ENCODE measurements at regions not wholly inside any gene's neighbourhood (a gene's known extent, or its start where the extent isn't known, plus 50 kb on each side); places are given as distances from the start of the nearest gene placed in this dataset.

DNA sequence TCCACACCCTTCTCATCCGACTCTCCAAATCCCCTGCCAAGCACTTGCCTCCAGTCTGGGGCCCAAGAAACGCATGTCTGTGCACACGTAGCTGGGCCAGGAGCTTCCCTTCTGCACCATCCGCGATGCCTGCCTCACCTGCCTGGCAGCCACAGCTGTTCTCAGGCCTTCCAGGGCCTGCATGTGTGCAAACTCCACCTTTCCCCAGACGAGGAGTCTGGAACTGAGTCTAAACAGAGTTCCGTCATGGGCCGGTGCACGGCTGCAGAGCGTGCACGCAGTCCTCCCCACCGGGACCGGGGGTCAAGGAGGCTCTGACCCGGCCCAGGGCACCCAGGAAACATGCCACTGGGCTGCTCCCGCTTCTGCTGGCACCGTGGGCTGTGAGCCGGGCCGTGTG, 66.8 kb upstream of the SALL3 start:
- no peak for DNase-seq (ENCODE audit: insufficient read length, low spot score)
- no peak for FAIRE-seq

DNA sequence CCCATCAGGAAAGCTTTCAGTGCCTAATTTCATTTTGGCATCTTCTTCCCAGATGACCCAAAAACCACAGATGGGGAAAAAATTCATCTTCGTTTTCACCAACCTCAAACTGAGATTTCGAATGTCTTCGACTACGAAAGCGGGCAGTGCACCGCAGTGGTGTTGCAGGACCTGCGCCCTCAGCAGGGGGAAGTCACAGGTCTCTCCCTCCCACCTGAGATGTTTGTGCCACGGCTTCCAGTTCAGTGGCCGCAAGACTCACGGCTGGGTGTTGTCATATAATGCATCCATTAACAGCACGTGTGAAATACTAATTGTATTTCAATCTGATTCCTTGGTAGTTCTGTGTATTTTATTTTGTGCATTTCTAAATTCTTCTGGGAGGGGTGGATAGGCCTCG, 66.2 kb upstream of the SALL3 start:
- FAIRE-seq: no peak
- DNase-seq (ENCODE audit: insufficient read length, low spot score): no peak

DNA sequence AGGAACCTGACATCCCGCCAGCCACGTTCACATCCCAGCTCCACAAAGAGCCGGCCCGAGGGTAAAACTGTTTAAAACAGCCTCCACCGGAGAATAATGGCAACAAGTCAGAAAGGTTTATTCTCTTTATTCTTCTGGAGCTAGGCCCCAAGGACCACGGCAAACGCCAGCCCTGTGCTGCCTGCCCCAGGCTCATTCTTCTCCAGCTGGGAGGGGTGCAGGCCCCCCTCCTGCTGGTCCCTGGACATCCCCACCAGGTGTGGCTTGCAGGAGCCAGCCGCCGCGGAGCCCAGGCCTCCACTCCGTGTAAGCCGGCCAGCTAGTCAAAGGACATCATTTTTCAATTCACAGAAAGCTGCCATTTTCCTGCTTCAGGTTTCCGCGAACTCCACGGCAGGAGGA, 65.8 kb upstream of the SALL3 start:
- FAIRE-seq (no peak), DNase-seq (ENCODE audit: insufficient read length, low spot score) (no peak)

DNA sequence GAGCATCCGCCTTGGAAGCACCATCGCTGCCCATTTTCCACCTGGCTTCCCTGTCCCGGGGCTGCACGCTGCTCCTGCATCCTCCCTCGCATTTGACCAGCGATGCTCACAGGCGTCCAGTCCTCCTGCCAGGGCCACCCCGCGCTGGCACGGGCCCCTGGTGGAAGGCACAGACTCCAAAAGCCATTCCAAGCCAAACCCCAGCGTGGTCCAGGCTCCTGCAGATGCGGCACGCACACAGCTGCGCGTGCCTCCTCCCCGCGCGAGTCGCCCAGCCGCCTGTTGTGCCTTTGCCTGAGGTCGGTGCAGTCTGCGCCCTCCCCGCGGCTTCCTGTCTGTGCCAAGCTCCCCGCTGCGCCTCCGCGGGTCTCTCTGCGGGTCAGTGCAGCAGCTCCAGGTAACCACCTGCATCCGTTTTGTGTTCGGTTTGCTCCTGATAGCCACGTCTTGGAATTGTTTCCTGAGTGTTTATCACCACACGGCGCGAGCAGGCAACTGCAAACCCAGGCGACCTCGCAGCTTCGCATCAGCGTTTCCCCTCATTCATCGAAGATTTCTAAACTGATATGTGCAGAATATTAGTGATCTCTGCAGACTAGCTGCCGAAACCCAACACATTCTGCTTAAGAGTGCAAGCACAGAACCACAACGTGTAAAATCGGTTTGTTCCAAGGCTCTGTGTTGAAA, 65.2 kb upstream of the SALL3 start:
- no peak for FAIRE-seq
- DNase-seq (ENCODE audit: insufficient read length, low spot score): no peak

DNA sequence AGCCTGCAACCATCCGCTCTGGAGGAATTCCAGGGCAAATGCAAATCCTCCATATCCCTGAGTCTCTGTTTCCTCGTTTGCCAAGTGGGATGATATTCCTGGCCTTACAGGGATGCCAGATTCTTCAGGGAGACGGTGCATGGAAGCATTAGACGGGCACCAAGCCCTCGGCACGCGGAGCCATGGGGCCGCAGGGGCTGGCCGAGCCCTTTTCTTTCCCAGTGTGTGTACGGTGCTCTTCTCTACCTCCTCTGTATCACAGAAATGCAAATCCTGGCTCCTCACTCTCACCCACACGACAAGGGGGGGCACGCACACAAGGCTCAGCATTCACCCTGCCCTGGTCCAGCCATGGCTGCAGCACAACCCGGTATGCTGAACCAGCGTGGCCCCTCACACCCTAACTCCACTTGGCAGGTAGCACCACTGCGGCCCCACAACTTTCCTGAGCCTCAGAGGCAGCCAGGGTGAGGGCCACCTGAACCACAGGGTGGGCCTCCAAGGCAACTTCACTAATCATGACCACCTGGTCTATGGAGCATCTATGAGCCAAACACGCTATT, 64.1 kb upstream of the SALL3 start:
- FAIRE-seq: no peak
- no peak for DNase-seq (ENCODE audit: insufficient read length, low spot score)

DNA sequence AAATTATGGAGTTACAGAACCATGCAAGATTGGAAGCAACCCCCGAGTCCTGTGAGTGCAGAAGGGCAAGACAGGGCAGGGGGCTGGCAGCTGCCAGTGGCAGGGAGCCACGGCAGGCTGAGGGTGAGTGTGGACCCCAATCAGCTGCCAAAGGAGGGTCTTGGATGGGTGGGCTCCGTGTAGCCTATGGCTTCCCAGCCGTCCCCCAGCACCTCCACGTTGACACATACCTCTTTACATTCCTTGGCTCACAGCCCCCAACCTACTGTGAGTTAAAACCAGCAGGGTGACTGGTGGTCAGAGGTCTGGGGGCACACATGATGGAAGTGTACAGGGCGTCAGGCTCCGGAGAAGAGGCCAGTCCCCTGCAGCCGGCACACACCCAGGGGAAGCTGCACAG, 60.9 kb upstream of the SALL3 start:
- DNase-seq (ENCODE audit: insufficient read length, low spot score): no peak
- no peak for FAIRE-seq

DNA sequence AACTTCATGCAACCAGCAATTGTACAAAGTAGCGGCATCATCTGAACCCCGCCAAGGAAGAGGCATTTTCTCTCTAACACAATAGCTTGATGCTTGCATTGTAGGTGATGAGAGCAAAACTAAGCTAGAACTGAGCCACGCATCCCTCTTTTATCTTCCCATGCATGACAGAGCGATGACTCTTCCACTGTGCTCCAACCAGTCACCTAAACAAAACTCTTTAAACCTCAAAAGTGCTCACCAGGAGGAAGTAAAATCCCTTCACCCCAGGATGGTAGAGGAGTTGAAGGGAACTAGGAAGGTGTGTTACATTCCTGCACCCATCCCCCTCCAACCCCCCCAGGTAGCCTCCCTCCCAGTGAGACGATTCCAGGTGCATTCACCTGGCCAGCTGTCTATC, 59.7 kb upstream of the SALL3 start:
- DNase-seq (ENCODE audit: insufficient read length, low spot score): no peak
- FAIRE-seq: no peak

DNA sequence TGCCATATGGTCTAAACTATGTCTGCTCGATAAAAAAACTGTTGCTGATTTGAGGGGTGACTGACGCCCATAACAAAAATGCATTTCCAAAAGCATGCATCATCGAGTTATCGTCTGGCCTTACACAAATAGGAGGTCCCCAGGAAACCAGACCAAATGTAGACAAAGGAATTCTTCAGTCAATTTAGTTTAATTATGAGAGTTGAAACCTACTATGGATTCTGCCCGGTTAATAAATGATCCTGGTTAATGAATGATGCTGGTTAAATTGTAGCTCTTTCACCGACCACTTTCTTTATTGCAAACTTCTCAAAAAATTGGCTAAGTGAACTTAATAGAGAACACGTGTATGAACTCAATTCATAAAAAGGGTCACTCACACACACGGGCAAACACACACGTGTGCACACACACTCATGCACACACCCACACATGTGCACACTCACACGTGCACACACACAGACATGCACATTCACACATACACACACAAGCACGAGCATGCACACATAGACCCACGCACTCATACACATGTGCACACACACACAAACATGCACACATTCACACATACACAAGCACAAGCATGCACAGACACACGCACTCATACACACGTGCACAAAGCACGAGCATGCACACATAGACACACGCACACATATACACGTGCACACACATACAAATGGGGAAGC, 59.0 kb upstream of the SALL3 start:
- no peak for FAIRE-seq

DNA sequence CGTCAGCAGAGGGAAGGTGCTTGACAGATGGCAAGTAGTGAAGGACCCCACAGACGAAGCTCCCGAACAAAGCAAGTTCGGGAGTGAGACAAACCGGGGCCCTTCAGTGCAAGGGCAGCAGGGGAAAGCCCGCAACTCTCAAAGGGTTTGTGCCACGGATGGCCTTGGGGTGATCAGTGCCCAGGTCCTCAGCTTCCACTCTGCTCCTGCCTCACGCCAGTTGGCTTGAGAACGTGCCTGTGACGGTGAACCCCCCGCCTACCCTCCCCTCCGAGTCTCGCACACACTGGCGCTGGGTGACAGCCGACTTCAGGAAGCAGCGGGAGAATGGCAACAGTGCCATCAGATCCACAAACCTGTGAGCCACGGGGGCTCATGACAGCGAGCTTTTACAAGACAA, 56.8 kb upstream of the SALL3 start:
- DNase-seq (ENCODE audit: insufficient read length, low spot score): no peak
- no peak for FAIRE-seq

More for the DNA sequence above, 59.0 kb upstream of the SALL3 start:
- no peak for DNase-seq (ENCODE audit: insufficient read length, low spot score)

DNA sequence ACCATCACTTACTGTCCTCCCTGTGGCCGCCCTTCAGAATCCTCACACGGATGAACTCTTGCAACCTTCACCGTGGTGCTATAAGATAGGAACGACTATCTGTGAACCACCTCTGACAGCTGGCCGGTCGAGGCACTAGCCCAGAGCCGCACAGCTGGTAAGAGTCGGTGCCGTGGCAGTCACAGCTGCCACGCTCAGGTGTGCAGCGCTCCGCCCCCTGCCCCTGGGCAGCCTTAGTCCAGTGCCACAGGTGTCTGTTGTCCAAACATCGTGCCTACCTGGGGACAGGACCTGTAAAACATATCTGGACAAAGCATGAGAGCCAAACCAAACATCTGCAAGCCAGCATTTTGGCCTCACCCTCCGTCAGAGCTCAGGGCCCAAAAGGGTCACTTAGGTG, 55.3 kb upstream of the SALL3 start:
- DNase-seq (ENCODE audit: insufficient read length, low spot score) (no peak), FAIRE-seq (no peak)

DNA sequence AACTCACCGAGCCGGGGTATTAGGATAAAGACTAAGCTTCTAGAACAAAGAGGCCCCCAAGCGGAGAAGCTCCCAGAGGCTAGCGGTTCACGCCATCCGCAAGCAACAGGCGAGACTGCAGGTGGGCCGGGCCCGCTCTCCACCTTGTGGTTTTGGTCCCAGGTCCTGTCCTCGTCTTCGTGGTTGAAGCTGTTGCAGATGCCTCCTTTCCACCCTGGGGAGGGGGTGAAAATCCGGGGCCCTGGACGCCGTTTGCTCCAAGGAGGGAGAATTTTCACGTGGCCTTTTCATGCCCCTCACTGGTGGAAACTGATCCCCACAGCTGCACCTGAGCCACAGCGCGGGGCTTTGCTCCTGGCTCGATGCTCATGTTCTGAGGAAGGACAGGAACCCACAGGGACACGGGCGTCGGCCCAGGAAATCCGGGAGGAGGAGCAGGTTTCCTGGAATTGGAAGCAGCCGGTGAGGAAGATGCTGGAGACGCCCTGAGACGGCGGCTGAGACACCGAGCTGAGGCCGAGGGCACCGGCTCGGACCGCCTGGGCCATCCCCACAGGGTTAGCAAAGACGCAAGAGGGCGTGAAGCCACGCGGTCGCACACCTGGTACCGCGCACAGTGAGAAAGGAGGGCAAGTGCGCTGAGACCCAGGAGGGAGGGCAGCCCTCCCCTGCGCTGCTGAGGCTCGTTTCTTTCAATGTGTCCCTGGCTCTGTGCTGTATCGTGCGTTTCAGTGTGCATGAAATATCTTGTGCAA, 54.7 kb upstream of the SALL3 start:
- DNase-seq (ENCODE audit: insufficient read length, low spot score): no peak
- no peak for FAIRE-seq

DNA sequence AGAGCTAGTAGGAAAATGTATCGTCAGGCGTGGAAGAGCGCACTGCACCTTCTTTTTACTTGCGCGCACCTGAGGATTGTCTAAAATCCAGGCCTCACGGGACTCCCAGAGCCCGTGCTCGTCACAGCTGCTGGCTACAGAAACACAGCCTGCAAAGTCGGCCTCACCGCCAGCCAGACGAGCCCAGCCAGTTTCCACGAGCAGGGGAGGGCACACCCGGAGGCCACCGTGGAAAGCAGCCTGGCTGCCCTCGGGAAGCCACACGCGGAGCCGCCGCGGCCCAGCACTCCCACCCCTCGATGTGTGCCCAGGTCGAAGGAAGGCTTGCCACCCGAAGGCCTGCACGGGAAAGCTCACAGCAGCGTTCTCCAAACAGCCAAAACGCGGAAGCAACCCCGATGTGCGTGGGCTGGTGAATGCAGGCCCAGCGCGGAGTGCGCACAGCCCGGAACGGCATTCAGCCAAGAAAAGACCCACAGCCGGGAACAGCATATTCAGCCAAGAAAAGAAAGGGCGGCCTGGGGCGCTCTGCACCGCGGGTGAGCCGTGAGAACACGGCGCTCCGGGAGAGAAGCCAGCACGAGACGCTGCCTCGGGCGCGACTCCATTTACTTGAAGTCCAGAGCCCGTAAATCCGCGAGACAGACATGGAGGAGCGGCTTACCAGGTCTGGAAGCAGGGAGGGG, 53.9 kb upstream of the SALL3 start:
- FAIRE-seq (no peak), DNase-seq (ENCODE audit: insufficient read length, low spot score) (no peak)

DNA sequence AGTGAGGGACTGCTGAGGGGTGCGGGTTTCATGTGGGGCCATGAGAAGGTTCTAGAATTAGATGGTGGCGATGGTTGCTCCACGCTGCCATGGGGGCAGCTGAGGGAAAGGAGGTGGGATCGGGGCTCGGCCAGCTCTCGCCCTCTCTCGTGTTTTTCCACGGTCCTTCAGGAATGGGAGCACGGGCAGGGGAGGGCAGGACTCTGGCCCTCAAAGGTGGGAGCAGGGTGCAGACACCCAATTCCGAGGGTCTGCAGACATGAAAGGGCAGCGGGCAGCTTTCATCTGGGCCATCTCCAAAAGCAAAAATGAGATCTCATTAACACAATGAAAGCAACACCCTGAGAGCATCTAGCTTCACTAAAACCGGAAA, 53.4 kb upstream of the SALL3 start:
- FAIRE-seq (no peak), DNase-seq (ENCODE audit: insufficient read length, low spot score) (no peak)

DNA sequence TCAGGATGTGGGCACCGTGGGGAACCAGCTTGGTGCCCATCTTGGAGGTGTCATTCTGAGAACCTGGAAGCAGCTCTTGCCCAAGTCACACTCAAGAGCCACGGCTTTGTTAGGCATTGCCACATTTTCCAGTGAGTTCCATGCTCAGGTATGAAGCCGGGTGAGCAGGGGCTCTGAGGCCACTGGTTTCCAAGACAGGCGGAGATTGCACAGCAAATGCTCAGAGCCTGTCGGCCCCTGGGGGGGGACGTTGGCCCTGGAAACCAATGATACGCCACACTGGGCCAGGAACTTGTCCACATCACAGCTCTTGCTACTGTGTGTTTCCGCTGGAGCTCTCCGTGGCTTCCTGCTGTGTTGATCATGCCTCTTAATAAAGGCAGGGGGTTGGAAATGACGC, 52.5 kb upstream of the SALL3 start:
- FAIRE-seq: no peak
- no peak for DNase-seq (ENCODE audit: insufficient read length, low spot score)

DNA sequence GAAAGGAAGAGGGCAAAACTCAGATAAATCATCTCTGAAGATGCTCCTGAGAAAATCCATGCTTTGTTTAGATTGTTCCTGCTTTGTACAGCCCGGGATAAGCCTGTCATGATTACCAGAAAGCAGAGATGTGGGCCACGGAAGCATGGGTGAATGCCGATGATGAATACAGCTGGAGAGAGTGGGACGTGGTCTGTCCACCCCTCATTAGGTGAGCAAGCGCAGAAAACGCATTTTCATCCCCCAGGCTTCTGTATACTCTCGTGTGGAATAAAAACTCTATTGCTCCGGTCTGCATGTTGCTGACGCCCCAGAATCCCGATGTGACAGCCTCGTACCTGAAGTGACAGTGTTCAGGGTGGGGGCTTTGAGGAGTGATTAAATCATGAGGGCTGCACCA, 52.0 kb upstream of the SALL3 start:
- no peak for FAIRE-seq
- no peak for DNase-seq (ENCODE audit: insufficient read length, low spot score)

DNA sequence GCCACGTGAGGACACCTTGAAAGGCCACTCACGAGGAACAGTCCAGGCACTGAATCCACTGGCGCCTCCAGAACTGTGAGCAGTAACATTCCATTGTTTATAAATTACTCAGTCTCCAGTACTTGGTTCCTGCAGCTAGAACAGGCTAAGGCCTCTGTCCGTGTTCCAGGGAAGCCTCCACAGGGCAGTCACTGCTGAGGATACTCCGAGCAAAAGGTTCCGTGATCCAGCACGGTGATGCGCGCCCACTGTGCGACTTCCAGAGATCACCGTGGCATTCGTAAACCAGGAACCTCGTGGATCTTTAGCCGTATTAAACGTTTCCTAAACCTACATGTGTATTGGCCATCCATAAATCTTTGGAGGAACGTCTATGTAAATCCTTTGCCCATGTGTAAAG, 51.5 kb upstream of the SALL3 start:
- DNase-seq (ENCODE audit: insufficient read length, low spot score) (no peak), FAIRE-seq (no peak)

DNA sequence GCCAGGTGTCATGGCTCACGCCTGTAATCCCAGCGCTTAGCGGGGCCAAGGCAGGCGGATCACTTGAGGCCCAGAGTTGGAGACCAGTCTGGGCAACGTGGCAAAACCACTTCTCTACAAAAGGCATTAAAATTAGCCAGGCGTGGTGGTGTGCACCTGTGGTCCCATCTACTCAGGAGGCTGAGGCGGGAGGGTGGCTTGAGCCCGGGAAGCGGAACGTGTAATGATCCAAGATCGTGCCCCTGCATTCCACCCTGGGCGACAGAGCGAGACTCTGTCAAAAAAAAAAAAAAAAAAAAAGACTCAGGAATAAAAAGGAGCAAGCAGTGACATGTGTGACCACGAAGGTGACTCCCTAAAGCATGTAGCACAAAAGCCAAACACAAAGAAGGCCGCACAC, 50.1 kb upstream of the SALL3 start:
- no peak for DNase-seq (ENCODE audit: insufficient read length, low spot score)

More for the DNA sequence above, 50.1 kb upstream of the SALL3 start:
- FAIRE-seq: no peak
